MM.1S (cell line): ENCODE measurements at regions not wholly inside any gene's neighbourhood (a gene's known extent, or its start where the extent isn't known, plus 50 kb on each side); places are given as distances from the start of the nearest gene placed in this dataset.

Experiments used
- EZH2 ChIP-seq: fragments of 300-600 bp; sonication (generic); optimal IDR thresholded peaks from 2 replicates; pipeline ENCODE3; 2017; ENCODE audit warnings: low read depth, mild to moderate bottlenecking, antibody characterized with exemption, low read length, mixed read lengths
- TF ChIP-seq, protein P1 (sequence below): fragments of 300-600 bp; sonication (generic); IDR thresholded peaks from 2 replicates; pipeline ENCODE4 v1.5.1; 2016; ENCODE audit warnings: antibody characterized with exemption, low read length, mixed read lengths

- TF ChIP-seq, protein P1, sequence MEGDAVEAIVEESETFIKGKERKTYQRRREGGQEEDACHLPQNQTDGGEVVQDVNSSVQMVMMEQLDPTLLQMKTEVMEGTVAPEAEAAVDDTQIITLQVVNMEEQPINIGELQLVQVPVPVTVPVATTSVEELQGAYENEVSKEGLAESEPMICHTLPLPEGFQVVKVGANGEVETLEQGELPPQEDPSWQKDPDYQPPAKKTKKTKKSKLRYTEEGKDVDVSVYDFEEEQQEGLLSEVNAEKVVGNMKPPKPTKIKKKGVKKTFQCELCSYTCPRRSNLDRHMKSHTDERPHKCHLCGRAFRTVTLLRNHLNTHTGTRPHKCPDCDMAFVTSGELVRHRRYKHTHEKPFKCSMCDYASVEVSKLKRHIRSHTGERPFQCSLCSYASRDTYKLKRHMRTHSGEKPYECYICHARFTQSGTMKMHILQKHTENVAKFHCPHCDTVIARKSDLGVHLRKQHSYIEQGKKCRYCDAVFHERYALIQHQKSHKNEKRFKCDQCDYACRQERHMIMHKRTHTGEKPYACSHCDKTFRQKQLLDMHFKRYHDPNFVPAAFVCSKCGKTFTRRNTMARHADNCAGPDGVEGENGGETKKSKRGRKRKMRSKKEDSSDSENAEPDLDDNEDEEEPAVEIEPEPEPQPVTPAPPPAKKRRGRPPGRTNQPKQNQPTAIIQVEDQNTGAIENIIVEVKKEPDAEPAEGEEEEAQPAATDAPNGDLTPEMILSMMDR, result no peak
- TF ChIP-seq EZH2, result no peak
Observed at GRCh38 chr4:154019811-154020210, 230.9 kb upstream of the SFRP2 start.
